ENCODE measurements at regions not wholly inside any gene's neighbourhood (a gene's known extent, or its start where the extent isn't known, plus 50 kb on each side); places are given as distances from the start of the nearest gene placed in this dataset.
"Not testable (repeated sequence)": the region's sequence is repeated elsewhere in the genome, so short reads cannot be mapped to it uniquely, and the experiment has no call there.

GRCh38 chr5:34547300-34548085 is 108.6 kb upstream of the RAI14 start:
- DNase-seq (ENCODE audit: low read depth in 4 of 4, low spot score in 2 of 4) = no peak

- no peak for DNase-seq (ENCODE audit: low read depth in 4 of 4, low spot score in 2 of 4)
These were observed 108.1 kb upstream of the RAI14 start for GRCh38 chr5:34548086-34548403.

- DNase-seq (ENCODE audit: low read depth in 4 of 4, low spot score in 2 of 4) = no peak
These were observed 105.9 kb upstream of the RAI14 start for GRCh38 chr5:34550247-34550646.

GRCh38 chr5:34550964-34551363 is 105.2 kb upstream of the RAI14 start:
- DNase-seq (ENCODE audit: low read depth in 4 of 4, low spot score in 2 of 4) = no peak

- no peak for DNase-seq (ENCODE audit: low read depth in 4 of 4, low spot score in 2 of 4)
These were observed 104.2 kb upstream of the RAI14 start for GRCh38 chr5:34551911-34552433.

GRCh38 chr5:34552686-34553085 is 103.4 kb upstream of the RAI14 start:
- DNase-seq (ENCODE audit: low read depth in 4 of 4, low spot score in 2 of 4) = no peak

- DNase-seq (ENCODE audit: low read depth in 4 of 4, low spot score in 2 of 4) = no peak
These were observed 102.5 kb upstream of the RAI14 start for GRCh38 chr5:34553581-34553980.

- no peak for DNase-seq (ENCODE audit: low read depth in 4 of 4, low spot score in 2 of 4)
These were observed 101.5 kb upstream of the RAI14 start for GRCh38 chr5:34554641-34555040.

- DNase-seq (ENCODE audit: low read depth in 4 of 4, low spot score in 2 of 4) = no peak
These were observed 100.2 kb upstream of the RAI14 start for GRCh38 chr5:34555699-34556508.

GRCh38 chr5:34556509-34556782 is 99.7 kb upstream of the RAI14 start:
- no peak for DNase-seq (ENCODE audit: low read depth in 4 of 4, low spot score in 2 of 4)

- DNase-seq (ENCODE audit: low read depth in 4 of 4, low spot score in 2 of 4) = not testable (repeated sequence)
These were observed 94.5 kb upstream of the RAI14 start for GRCh38 chr5:34561581-34561980.

GRCh38 chr5:34562791-34563190 is 93.3 kb upstream of the RAI14 start:
- DNase-seq (ENCODE audit: low read depth in 4 of 4, low spot score in 2 of 4) = no peak

GRCh38 chr5:34563269-34563668 is 92.9 kb upstream of the RAI14 start:
- DNase-seq (ENCODE audit: low read depth in 4 of 4, low spot score in 2 of 4) = no peak

- no peak for DNase-seq (ENCODE audit: low read depth in 4 of 4, low spot score in 2 of 4)
These were observed 92.0 kb upstream of the RAI14 start for GRCh38 chr5:34563931-34564709.

GRCh38 chr5:34564710-34565235 is 91.4 kb upstream of the RAI14 start:
- no peak for DNase-seq (ENCODE audit: low read depth in 4 of 4, low spot score in 2 of 4)

- no peak for DNase-seq (ENCODE audit: low read depth in 4 of 4, low spot score in 2 of 4)
These were observed 86.0 kb upstream of the RAI14 start for GRCh38 chr5:34570143-34570542.

- no peak for DNase-seq (ENCODE audit: low read depth in 4 of 4, low spot score in 2 of 4)
These were observed 85.1 kb upstream of the RAI14 start for GRCh38 chr5:34570721-34571676.

- DNase-seq (ENCODE audit: low read depth in 4 of 4, low spot score in 2 of 4) = no peak
These were observed 84.5 kb upstream of the RAI14 start for GRCh38 chr5:34571677-34572041.

- no peak for DNase-seq (ENCODE audit: low read depth in 4 of 4, low spot score in 2 of 4)
These were observed 81.1 kb upstream of the RAI14 start for GRCh38 chr5:34574936-34575467.

Measured in left renal cortex interstitium (tissue), 4 donors.